ENCODE measurements at regions not wholly inside any gene's neighbourhood (a gene's known extent, or its start where the extent isn't known, plus 50 kb on each side); places are given as distances from the start of the nearest gene placed in this dataset.
A peak's percentile ranks its signal among the peaks of the same experiment; 100 is the strongest.

DNA sequence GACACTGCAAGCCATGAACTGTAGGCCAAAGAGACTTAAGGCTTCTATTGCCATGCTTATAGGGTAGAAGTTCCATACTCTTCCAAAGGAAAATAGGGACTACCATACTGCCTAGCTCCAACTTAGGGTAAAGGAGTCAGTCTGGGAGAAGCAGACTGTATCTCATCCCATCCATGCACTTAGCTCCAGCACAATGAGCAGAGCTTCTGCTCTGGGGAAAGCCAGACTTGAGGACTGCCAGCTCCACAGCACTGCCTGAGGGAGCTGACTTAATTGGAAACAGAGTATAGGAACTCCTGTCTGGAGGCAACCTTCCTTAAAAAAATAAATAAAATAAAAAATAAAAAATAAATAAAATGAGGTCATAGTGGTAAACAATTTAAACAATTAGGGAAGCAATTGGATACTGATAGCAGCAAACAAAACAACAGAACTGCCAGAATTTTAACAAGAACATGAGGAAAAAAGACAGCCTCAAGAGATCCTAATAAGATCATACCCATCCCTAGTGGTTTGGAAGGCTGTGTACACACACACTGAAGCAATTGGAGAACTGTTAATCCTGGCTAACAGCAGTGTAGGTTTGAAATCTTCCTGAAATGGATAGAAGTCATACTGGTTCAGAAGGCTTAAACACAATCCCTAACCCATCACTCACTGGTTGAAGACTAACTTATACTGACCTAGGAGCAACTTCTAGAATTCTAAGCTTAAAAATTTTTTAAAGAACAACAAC is 550.1 kb downstream of the TBC1D4 start:
- DNase-seq, result no peak
- Histone ChIP-seq H3K27ac (no peak overlapping the region), H3K36me3 (no peaks in the 10 kb centered on the region), H3K4me1 (no peaks in the 10 kb centered on the region), H3K27me3 (no peaks in the 10 kb centered on the region), H3K4me3 (no peak overlapping the region), H3K9me3 (replicated peaks) (no peaks in the 10 kb centered on the region)

DNA sequence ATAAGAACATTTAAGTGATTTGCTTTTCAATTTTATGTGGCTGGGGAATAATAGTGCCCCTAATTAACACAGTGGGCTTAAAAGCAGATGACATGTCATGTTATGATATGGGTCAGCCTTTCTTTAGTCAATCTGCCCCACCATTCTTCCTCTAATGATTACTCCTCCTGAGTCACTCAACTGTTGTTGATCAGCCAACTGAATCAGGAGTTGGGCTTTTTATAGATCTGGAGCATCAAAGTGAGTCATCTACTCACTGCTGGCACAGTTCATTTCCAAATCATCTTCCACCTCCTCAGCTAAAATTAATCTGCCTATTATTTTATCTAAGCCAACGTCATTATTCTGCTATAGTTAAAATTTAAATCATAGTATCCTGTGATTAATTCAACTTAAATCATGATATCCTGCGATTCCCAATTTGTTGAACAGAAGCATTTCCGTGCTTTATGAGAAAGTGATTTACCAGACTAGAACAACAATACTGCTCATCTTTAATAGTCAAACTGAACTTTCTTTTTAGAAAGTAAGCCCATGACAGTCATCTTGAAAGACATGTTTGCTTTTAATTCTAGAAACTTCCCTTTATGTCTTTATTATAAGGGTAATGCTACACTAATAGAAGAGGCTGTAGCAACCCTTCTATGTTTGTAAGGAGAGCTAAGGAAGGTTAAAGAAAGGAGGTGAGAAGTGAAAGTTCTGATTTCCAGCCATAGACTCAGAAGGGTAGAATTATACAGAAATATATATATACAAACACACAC is 551.4 kb downstream of the TBC1D4 start:
- no peaks in the 10 kb centered on the region for H3K4me1 ChIP-seq
- no peak overlapping the region for H3K4me3 ChIP-seq
- H3K36me3 ChIP-seq, result no peaks in the 10 kb centered on the region
- no peaks in the 10 kb centered on the region for H3K9me3 ChIP-seq (replicated peaks)
- H3K27ac ChIP-seq, result no peak overlapping the region
- DNase-seq, result no peak
- no peaks in the 10 kb centered on the region for H3K27me3 ChIP-seq

- no peak overlapping the region for H3K4me3 ChIP-seq
- H3K9me3 ChIP-seq (replicated peaks), result no peaks in the 10 kb centered on the region
Observed at GRCh38 chr13:74929436-74929835, 552.5 kb downstream of the TBC1D4 start.

DNA sequence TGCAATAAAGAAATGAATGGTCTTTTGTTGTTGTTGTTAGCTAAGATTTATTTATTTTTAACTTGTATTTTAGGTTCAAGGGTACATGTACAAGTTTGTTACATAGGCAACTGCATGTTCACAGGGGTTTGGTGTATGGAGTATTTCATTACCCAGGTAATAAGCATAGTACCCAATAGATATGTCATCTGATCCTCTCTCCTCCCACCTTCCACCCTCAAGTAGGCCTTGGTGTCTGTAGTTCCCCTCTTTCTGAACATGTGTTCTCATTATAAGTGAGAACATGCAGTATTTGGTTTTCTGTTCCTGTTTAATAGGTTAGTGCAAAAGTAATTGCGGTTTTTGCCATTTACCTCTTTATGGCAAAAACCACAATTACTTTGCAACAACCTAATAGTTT is 554.1 kb downstream of the TBC1D4 start:
- no peaks in the 10 kb centered on the region; the same call in 1 of the 2 replicates for H3K9me3 ChIP-seq (replicated peaks)
- no peak overlapping the region for H3K4me3 ChIP-seq
- no peaks in the 10 kb centered on the region for H3K27me3 ChIP-seq

More at GRCh38 chr13:74929436-74929835, 552.5 kb downstream of the TBC1D4 start:
- no peaks in the 10 kb centered on the region for H3K27me3 ChIP-seq
- H3K36me3 ChIP-seq, result no peaks in the 10 kb centered on the region
- no peaks in the 10 kb centered on the region for H3K4me1 ChIP-seq
- DNase-seq, result no peak
- H3K27ac ChIP-seq, result no peak overlapping the region

DNA sequence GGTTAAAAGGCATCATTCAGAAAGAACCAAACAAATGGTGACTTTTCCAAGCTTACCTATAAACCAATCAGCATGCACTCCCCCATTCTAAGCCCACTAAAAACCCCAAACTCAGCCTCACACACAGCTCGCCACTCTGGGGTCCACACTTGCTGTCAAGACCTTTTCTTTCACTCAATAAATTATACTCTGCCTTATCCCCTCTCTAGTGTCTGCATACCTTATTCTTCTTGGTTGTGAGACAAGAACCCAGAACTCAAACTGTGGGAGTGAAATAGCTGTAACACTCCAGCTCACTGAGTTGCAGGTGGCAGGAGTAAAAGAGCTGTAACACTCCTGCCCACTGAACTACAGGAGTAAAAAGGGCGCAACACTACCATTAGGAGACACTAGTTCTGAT is 559.0 kb downstream of the TBC1D4 start:
- no peaks in the 10 kb centered on the region for H3K36me3 ChIP-seq
- H3K27ac ChIP-seq, result no peak overlapping the region
- H3K4me3 ChIP-seq, result no peak overlapping the region
- no peaks in the 10 kb centered on the region; the same call in 1 of the 2 replicates for H3K9me3 ChIP-seq (replicated peaks)
- no peak for DNase-seq
- no peaks in the 10 kb centered on the region; the same call in 1 of the 2 replicates for H3K4me1 ChIP-seq
- H3K27me3 ChIP-seq, result no peaks in the 10 kb centered on the region

More for the DNA sequence above, 554.1 kb downstream of the TBC1D4 start:
- Histone ChIP-seq H3K4me1 (no peaks in the 10 kb centered on the region), H3K27ac (no peak overlapping the region), H3K36me3 (no peaks in the 10 kb centered on the region)
- DNase-seq, result no peak

DNA sequence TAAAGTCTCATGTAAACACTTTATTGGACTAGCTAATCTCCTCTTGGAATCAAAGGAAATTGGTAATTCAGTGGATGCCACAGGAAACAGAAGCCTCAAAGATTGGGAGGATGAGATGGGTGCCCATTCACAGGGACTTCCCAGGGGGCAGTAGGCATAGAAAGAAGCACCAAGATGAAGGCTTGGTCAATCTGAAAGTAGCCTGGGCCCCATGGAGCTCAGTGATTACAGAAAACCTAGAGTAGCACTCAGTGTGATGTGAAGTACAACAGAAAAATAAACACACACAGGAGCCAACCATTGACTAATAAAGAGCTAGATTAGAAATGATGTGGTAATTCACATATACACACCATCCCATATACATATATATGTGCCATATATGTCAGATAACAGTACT is 560.6 kb downstream of the TBC1D4 start:
- Histone ChIP-seq H3K4me1 (no peaks in the 10 kb centered on the region; the same call in 1 of the 2 replicates), H3K9me3 (replicated peaks) (no peaks in the 10 kb centered on the region; the same call in 1 of the 2 replicates), H3K4me3 (no peak overlapping the region), H3K36me3 (no peaks in the 10 kb centered on the region), H3K27ac (no peak overlapping the region), H3K27me3 (no peaks in the 10 kb centered on the region)
- DNase-seq, result no peak

DNA sequence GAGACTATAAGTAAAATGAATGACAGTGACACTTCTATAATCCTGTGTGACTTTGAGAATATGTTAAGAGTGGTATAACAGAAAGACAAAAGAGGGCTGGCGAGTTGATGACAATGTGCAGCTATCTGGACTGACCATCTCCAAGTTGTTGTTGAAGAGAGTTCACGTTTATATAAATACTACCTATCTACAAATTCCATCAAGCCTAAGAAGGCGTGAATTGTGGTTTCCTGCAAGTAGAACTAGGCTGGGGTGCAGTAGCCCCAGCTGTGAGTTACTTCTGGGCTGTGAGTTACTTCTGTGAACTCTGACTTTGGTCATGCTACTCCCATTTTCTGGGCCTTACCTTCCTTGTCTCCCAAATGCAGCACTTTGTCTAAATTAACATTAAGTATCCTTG is 561.0 kb downstream of the TBC1D4 start:
- H3K27ac ChIP-seq, result no peak overlapping the region
- H3K4me3 ChIP-seq, result no peak overlapping the region
- no peaks in the 10 kb centered on the region for H3K36me3 ChIP-seq
- no peaks in the 10 kb centered on the region; the same call in 1 of the 2 replicates for H3K4me1 ChIP-seq
- no peaks in the 10 kb centered on the region; the same call in 1 of the 2 replicates for H3K9me3 ChIP-seq (replicated peaks)
- no peaks in the 10 kb centered on the region for H3K27me3 ChIP-seq
- peak; percentile 7 to 10 for DNase-seq

- Histone ChIP-seq H3K4me3 (no peak overlapping the region), H3K27me3 (no peaks in the 10 kb centered on the region), H3K27ac (no peak overlapping the region), H3K9me3 (replicated peaks) (no peaks in the 10 kb centered on the region; the same call in 1 of the 2 replicates), H3K4me1 (no peaks in the 10 kb centered on the region; the same call in 1 of the 2 replicates), H3K36me3 (no peaks in the 10 kb centered on the region)
- DNase-seq, result no peak
Observed at GRCh38 chr13:74920361-74920760, 561.6 kb downstream of the TBC1D4 start.

DNA sequence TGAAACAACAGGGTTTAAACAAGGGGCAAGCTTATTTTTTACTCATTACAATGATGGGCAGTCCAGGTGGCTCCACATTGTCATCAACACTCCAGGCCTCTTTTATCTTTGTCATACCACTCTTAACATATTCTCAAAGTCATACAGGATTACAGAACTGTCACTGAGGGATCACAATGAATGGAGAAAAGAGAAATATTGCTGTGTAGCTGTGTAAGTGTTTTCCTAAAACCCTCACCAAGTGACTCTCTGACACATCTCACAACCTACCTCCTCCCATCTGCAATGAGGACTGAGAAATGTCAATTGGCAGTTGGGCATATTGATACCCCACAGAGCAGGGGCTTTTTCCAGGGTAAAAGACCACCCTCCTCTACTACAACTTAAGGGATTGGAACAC is 562.1 kb downstream of the TBC1D4 start:
- Histone ChIP-seq H3K4me3 (no peak overlapping the region), H3K9me3 (replicated peaks) (no peaks in the 10 kb centered on the region; the same call in 1 of the 2 replicates), H3K27ac (no peak overlapping the region), H3K4me1 (no peaks in the 10 kb centered on the region; the same call in 1 of the 2 replicates), H3K36me3 (no peaks in the 10 kb centered on the region), H3K27me3 (no peaks in the 10 kb centered on the region)
- no peak for DNase-seq

DNA sequence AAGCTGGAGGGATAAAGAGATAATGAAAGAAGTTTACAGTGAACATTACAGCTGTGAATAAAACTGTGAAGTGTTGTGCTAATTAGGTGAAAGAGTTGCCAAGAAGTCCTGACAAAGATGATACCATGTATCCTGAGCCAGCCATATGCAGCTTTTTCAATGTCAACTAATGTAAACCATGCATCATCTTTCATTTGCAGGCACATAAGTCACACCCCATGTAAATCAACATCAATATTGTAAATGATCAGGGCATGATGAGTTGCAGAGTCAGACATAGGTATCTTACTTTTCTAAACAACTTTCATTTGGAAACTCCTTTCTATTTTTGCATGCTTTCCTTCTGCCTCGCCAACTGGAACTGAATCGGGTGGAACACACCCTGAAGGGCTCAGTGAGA is 569.1 kb downstream of the TBC1D4 start:
- H3K4me3 ChIP-seq, result no peak overlapping the region
- no peak overlapping the region for H3K27ac ChIP-seq
- no peak for DNase-seq
- H3K27me3 ChIP-seq, result no peaks in the 10 kb centered on the region
- no peaks in the 10 kb centered on the region for H3K36me3 ChIP-seq
- no peaks in the 10 kb centered on the region for H3K9me3 ChIP-seq (replicated peaks)
- no peaks in the 10 kb centered on the region for H3K4me1 ChIP-seq

- no peak for DNase-seq
- H3K36me3 ChIP-seq, result no peaks in the 10 kb centered on the region
- no peak overlapping the region for H3K27ac ChIP-seq
- H3K27me3 ChIP-seq, result no peaks in the 10 kb centered on the region
- H3K4me3 ChIP-seq, result no peak overlapping the region
- H3K9me3 ChIP-seq (replicated peaks), result no peaks in the 10 kb centered on the region
- no peaks in the 10 kb centered on the region for H3K4me1 ChIP-seq
Observed at GRCh38 chr13:74910415-74910814, 571.6 kb downstream of the TBC1D4 start.

GRCh38 chr13:74907788-74908187 is 574.2 kb downstream of the TBC1D4 start:
- Histone ChIP-seq H3K4me3 (no peak overlapping the region), H3K27ac (no peak overlapping the region), H3K4me1 (no peaks in the 10 kb centered on the region), H3K36me3 (no peaks in the 10 kb centered on the region), H3K9me3 (replicated peaks) (no peaks in the 10 kb centered on the region), H3K27me3 (no peaks in the 10 kb centered on the region)
- no peak for DNase-seq

DNA sequence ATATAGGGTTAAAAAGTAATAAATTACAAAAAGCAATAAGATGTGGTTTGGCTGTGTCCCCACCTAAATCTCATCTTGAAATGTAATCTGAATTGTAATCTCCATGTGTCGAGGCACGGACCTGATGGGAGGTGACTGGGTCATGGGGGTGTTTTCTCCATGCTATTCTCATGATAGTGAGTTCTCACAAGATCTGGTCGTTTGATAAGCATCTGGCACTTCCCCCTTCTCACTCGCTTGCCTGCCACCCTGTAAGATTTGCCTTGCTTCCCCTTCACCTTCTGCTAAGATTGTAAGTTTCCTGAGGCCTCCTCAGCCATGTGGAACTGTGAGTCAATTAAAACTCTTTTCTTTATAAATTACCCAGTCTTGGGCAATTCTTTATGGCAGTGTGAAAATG is 577.4 kb downstream of the TBC1D4 start:
- no peak overlapping the region for H3K27ac ChIP-seq
- no peak overlapping the region for H3K4me3 ChIP-seq

GRCh38 chr13:74895042-74895796 is 586.8 kb downstream of the TBC1D4 start:
- Histone ChIP-seq H3K27ac (peak overlapping the region; percentile 78), H3K36me3 (no peaks in the 10 kb centered on the region), H3K4me1 (peaks cover 29% of the 10 kb centered on the region), H3K4me3 (no peak overlapping the region), H3K27me3 (no peaks in the 10 kb centered on the region), H3K9me3 (replicated peaks) (no peaks in the 10 kb centered on the region)
- DNase-seq, result peak in 1 of 2 experiments; percentile 46

More for the DNA sequence above, 577.4 kb downstream of the TBC1D4 start:
- Histone ChIP-seq H3K4me1 (0 out of 2 replicates have a peak, but pooled peaks cover 7% of the 10 kb centered on the region), H3K9me3 (replicated peaks) (no peaks in the 10 kb centered on the region), H3K27me3 (no peaks in the 10 kb centered on the region), H3K36me3 (no peaks in the 10 kb centered on the region)
- DNase-seq, result no peak

GRCh38 chr13:74892096-74892495 is 589.9 kb downstream of the TBC1D4 start:
- Histone ChIP-seq H3K9me3 (replicated peaks) (no peaks in the 10 kb centered on the region), H3K4me3 (no peak overlapping the region), H3K27ac (no peak overlapping the region), H3K36me3 (no peaks in the 10 kb centered on the region), H3K4me1 (peaks cover 29% of the 10 kb centered on the region), H3K27me3 (no peaks in the 10 kb centered on the region)
- DNase-seq, result no peak

All from SJCRH30 (cell line).